ENCODE measurements at regions not wholly inside any gene's neighbourhood (a gene's known extent, or its start where the extent isn't known, plus 50 kb on each side); places are given as distances from the start of the nearest gene placed in this dataset.

DNA sequence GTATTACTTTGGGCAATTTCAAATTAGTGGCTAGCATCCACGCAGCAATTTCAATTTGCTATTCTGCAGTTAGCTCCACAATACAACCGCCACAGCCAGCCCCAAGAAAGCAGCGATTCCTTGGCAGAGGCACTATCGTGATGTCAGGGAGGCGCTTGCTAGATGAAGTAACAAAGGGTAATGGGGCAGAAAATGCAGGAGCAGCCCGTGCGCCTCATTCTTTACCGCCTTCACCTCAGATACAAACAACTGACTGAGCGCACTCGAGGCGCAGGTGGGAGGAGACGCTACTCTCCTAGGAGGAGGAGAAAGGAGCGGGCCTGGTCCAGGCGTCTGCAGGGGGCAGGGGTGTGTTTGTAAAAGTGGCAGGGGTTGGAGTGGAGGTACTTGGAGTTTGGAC, 76.9 kb upstream of the ASB18 start:
- TF ChIP-seq, protein P1, sequence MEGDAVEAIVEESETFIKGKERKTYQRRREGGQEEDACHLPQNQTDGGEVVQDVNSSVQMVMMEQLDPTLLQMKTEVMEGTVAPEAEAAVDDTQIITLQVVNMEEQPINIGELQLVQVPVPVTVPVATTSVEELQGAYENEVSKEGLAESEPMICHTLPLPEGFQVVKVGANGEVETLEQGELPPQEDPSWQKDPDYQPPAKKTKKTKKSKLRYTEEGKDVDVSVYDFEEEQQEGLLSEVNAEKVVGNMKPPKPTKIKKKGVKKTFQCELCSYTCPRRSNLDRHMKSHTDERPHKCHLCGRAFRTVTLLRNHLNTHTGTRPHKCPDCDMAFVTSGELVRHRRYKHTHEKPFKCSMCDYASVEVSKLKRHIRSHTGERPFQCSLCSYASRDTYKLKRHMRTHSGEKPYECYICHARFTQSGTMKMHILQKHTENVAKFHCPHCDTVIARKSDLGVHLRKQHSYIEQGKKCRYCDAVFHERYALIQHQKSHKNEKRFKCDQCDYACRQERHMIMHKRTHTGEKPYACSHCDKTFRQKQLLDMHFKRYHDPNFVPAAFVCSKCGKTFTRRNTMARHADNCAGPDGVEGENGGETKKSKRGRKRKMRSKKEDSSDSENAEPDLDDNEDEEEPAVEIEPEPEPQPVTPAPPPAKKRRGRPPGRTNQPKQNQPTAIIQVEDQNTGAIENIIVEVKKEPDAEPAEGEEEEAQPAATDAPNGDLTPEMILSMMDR (IDR thresholded peaks at IDR 0.05): no peak
- TF ChIP-seq POLR2A (IDR thresholded peaks at IDR 0.05): no peak

Data from uterus (tissue), 2 donors.